HG03066 (cell line): ENCODE measurements at regions not wholly inside any gene's neighbourhood (a gene's known extent, or its start where the extent isn't known, plus 50 kb on each side); places are given as distances from the start of the nearest gene placed in this dataset.
"Not testable (repeated sequence)": the region's sequence is repeated elsewhere in the genome, so short reads cannot be mapped to it uniquely, and the experiment has no call there.

ENCODE experiments used
- ATAC-seq: cut with Tn5 transposase; IDR thresholded peaks from one replicate; pipeline ENCODE4 v1.9.1; 2021; ENCODE audit warnings: low read depth; ENCODE audit not compliant: unreplicated experiment

GRCh38 chr4:71081192-71081591 is 87.7 kb downstream of the DCK start:
- ATAC-seq, result no peak

GRCh38 chr4:71093745-71094144 is 100.3 kb downstream of the DCK start:
- ATAC-seq, result no peak

GRCh38 chr4:71094201-71094600 is 100.8 kb downstream of the DCK start:
- ATAC-seq, result no peak

GRCh38 chr4:71095141-71095540 is 101.7 kb downstream of the DCK start:
- ATAC-seq, result no peak

GRCh38 chr4:71095545-71095944 is 102.1 kb downstream of the DCK start:
- no peak for ATAC-seq

- ATAC-seq, result no peak
Observed at GRCh38 chr4:71107726-71108125, 114.3 kb downstream of the DCK start.

GRCh38 chr4:71110499-71110898 is 117.0 kb downstream of the DCK start:
- ATAC-seq, result no peak

- not testable (repeated sequence) for ATAC-seq
Observed at GRCh38 chr4:71111133-71111532, 117.7 kb downstream of the DCK start.

GRCh38 chr4:71113294-71113693 is 119.8 kb downstream of the DCK start:
- no peak for ATAC-seq

- ATAC-seq, result no peak
Observed at GRCh38 chr4:71120831-71121524, 127.5 kb downstream of the DCK start.

GRCh38 chr4:71123951-71124350 is 130.5 kb downstream of the DCK start:
- no peak for ATAC-seq

- ATAC-seq, result no peak
Observed at GRCh38 chr4:71125137-71125536, 131.7 kb downstream of the DCK start.

- ATAC-seq, result no peak
Observed at GRCh38 chr4:71126719-71127118, 133.3 kb downstream of the DCK start.

- ATAC-seq, result no peak
Observed at GRCh38 chr4:71130827-71131603, 137.6 kb downstream of the DCK start.

GRCh38 chr4:71132486-71132885 is 139.0 kb downstream of the DCK start:
- no peak for ATAC-seq

- no peak for ATAC-seq
Observed at GRCh38 chr4:71133491-71133890, 140.0 kb downstream of the DCK start.

- no peak for ATAC-seq
Observed at GRCh38 chr4:71136071-71136470, 142.6 kb downstream of the DCK start.

- ATAC-seq, result no peak
Observed at GRCh38 chr4:71138007-71138615, 144.7 kb downstream of the DCK start.

GRCh38 chr4:71140563-71140962 is 147.1 kb downstream of the DCK start:
- no peak for ATAC-seq

- ATAC-seq, result no peak
Observed at GRCh38 chr4:71141125-71141524, 147.7 kb downstream of the DCK start.

- no peak for ATAC-seq
Observed at GRCh38 chr4:71147261-71147660, 153.8 kb downstream of the DCK start.

GRCh38 chr4:71148545-71148944 is 155.1 kb downstream of the DCK start:
- ATAC-seq, result no peak
